Cardiac fibroblast (primary cell): ENCODE measurements at regions not wholly inside any gene's neighbourhood (a gene's known extent, or its start where the extent isn't known, plus 50 kb on each side); places are given as distances from the start of the nearest gene placed in this dataset.
A peak's percentile ranks its signal among the peaks of the same experiment; 100 is the strongest.

Experiments used
- DNase-seq, 2 donors: peaks; one replicate each; pipeline versions ENCODE4 v3.0.0 to v3.0.0-alpha.2; 2010; ENCODE audit warnings: low read depth in 2 of 2
- H3K4me3 ChIP-seq, 2 donors: replicated peaks in 1 of 2; 1 replicate in 1 of 2; 2 replicates in 1 of 2; pipeline ENCODE4 v1.5.1; 2011; ENCODE audit warnings: low read depth in 2 of 2, low read length in 2 of 2, mild to moderate bottlenecking in 2 of 2, moderate library complexity in 1 of 2
- CTCF ChIP-seq: IDR thresholded peaks from one replicate; pipeline ENCODE4 v1.5.1; 2011; ENCODE audit warnings: low read depth, mild to moderate bottlenecking, low read length, inconsistent platforms

GRCh38 chrX:112164420-112164819 is 81.8 kb upstream of the TRPC5 start:
- H3K4me3 ChIP-seq: no peak overlapping the region
- DNase-seq: no peak
- no peak for TF ChIP-seq CTCF

- no peak overlapping the region for H3K4me3 ChIP-seq
- TF ChIP-seq CTCF: no peak
- no peak for DNase-seq
These were observed 81.3 kb upstream of the TRPC5 start for GRCh38 chrX:112163906-112164305.

GRCh38 chrX:112148397-112148796 is 65.8 kb upstream of the TRPC5 start:
- DNase-seq: no peak
- no peak overlapping the region for H3K4me3 ChIP-seq
- TF ChIP-seq CTCF: no peak

GRCh38 chrX:112147206-112147605 is 64.6 kb upstream of the TRPC5 start:
- no peak for TF ChIP-seq CTCF
- no peak overlapping the region for H3K4me3 ChIP-seq
- DNase-seq: peak in 1 of 2 donors; percentile 0

GRCh38 chrX:112137276-112137675 is 54.7 kb upstream of the TRPC5 start:
- H3K4me3 ChIP-seq: no peak overlapping the region
- no peak for TF ChIP-seq CTCF
- DNase-seq: no peak
